HG02571 (cell line): ENCODE measurements at regions not wholly inside any gene's neighbourhood (a gene's known extent, or its start where the extent isn't known, plus 50 kb on each side); places are given as distances from the start of the nearest gene placed in this dataset.
A peak's percentile ranks its signal among the peaks of the same experiment; 100 is the strongest.

Source experiments
- ATAC-seq: cut with Tn5 transposase; IDR thresholded peaks from one replicate; pipeline ENCODE4 v1.9.1; 2021; ENCODE audit warnings: mild to moderate bottlenecking, moderate library complexity; ENCODE audit not compliant: unreplicated experiment

GRCh38 chr12:22982635-22983034, 357.7 kb downstream of the ETNK1 start:
- no peak for ATAC-seq

GRCh38 chr12:22986997-22987396, 362.0 kb downstream of the ETNK1 start:
- no peak for ATAC-seq

GRCh38 chr12:22990501-22990900, 365.5 kb downstream of the ETNK1 start:
- no peak for ATAC-seq

- ATAC-seq, result no peak
These were observed 366.4 kb downstream of the ETNK1 start for GRCh38 chr12:22991250-22991844.

GRCh38 chr12:22993609-22994315, 368.8 kb downstream of the ETNK1 start:
- ATAC-seq, result no peak

- ATAC-seq, result no peak
These were observed 369.3 kb downstream of the ETNK1 start for GRCh38 chr12:22994316-22994675.

- no peak for ATAC-seq
These were observed 376.5 kb downstream of the ETNK1 start for GRCh38 chr12:23001487-23001886.

GRCh38 chr12:23002381-23002780, 377.4 kb downstream of the ETNK1 start:
- no peak for ATAC-seq

- no peak for ATAC-seq
These were observed 379.6 kb downstream of the ETNK1 start for GRCh38 chr12:23004473-23005020.

GRCh38 chr12:23005387-23005786, 380.4 kb downstream of the ETNK1 start:
- ATAC-seq, result no peak

GRCh38 chr12:23006413-23006812, 381.4 kb downstream of the ETNK1 start:
- ATAC-seq, result no peak

- ATAC-seq, result no peak
These were observed 383.7 kb downstream of the ETNK1 start for GRCh38 chr12:23008623-23009022.

- no peak for ATAC-seq
These were observed 389.8 kb downstream of the ETNK1 start for GRCh38 chr12:23014749-23015148.

GRCh38 chr12:23025372-23026016, 400.5 kb downstream of the ETNK1 start:
- ATAC-seq, result peak; percentile 82

- no peak for ATAC-seq
These were observed 403.3 kb downstream of the ETNK1 start for GRCh38 chr12:23028158-23028802.

- no peak for ATAC-seq
These were observed 404.2 kb downstream of the ETNK1 start for GRCh38 chr12:23029185-23029584.

GRCh38 chr12:23039834-23040233, 414.9 kb downstream of the ETNK1 start:
- no peak for ATAC-seq

GRCh38 chr12:23041774-23042173, 416.8 kb downstream of the ETNK1 start:
- no peak for ATAC-seq

GRCh38 chr12:23043646-23044045, 418.7 kb downstream of the ETNK1 start:
- no peak for ATAC-seq

GRCh38 chr12:23049180-23049579, 424.2 kb downstream of the ETNK1 start:
- no peak for ATAC-seq

GRCh38 chr12:23055004-23055403, 430.0 kb downstream of the ETNK1 start:
- no peak for ATAC-seq

GRCh38 chr12:23057571-23057970, 432.6 kb downstream of the ETNK1 start:
- ATAC-seq, result no peak
